Stimulated activated naive CD8-positive, alpha-beta T cell treated with anti-CD3 and anti-CD28 coated beads, Interleukin-15, amount 100 ng/mL, for 72 hours (primary cell): ENCODE measurements at regions not wholly inside any gene's neighbourhood (a gene's known extent, or its start where the extent isn't known, plus 50 kb on each side); places are given as distances from the start of the nearest gene placed in this dataset.
A peak's percentile ranks its signal among the peaks of the same experiment; 100 is the strongest.

ENCODE experiments used
- ATAC-seq: fragments of 150-1000 bp; cut with Tn5 transposase; 2 replicates; pipeline ENCODE4 v1.10.0; 2021; ENCODE audit warnings: mild to moderate bottlenecking, moderate library complexity
- DNase-seq, 2 donors: peaks; one replicate each; pipeline ENCODE4 v3.0.0; 2021 to 2022
- H3K27ac Mint-ChIP-seq, 2 donors: one replicate each; pipeline ENCODE4 v1.8.0; 2022; ENCODE audit warnings: mild to moderate bottlenecking in 2 of 2, mixed read lengths in 2 of 2, moderate library complexity in 2 of 2
- H3K27me3 Mint-ChIP-seq: one replicate; pipeline ENCODE4 v1.8.0; 2022; ENCODE audit warnings: mixed read lengths
- H3K4me1 Mint-ChIP-seq: one replicate; pipeline ENCODE4 v1.8.0; 2022; ENCODE audit warnings: mild to moderate bottlenecking, mixed read lengths
- H3K4me3 Mint-ChIP-seq, 2 donors: one replicate each; pipeline ENCODE4 v1.8.0; 2022; ENCODE audit warnings: mild to moderate bottlenecking in 2 of 2, mixed read lengths in 2 of 2, moderate library complexity in 1 of 2
- H3K9me3 Mint-ChIP-seq, 2 donors: one replicate each; pipeline ENCODE4 v1.8.0; 2022; ENCODE audit warnings: mixed read lengths in 2 of 2

GRCh38 chr18:1861473-1861872 lies 709.8 kb downstream of the METTL4 start:
- ATAC-seq, result no peak
- Mint-ChIP-seq H3K27me3 (no peaks in the 10 kb centered on the region), H3K27ac (peak overlapping the region in 1 of 2 donors; percentile 65), H3K4me3 (no peak overlapping the region), H3K9me3 (peaks cover 4 to 14% of the 10 kb centered on the region in 2 donors), H3K4me1 (no peaks in the 10 kb centered on the region)
- DNase-seq, result no peak

GRCh38 chr18:1865869-1866268 lies 705.4 kb downstream of the METTL4 start:
- Mint-ChIP-seq H3K9me3 (no peaks in the 10 kb centered on the region), H3K4me1 (no peaks in the 10 kb centered on the region)

GRCh38 chr18:1872274-1872673 lies 699.0 kb downstream of the METTL4 start:
- Mint-ChIP-seq H3K4me1 (no peaks in the 10 kb centered on the region), H3K4me3 (no peak overlapping the region), H3K27me3 (no peaks in the 10 kb centered on the region), H3K9me3 (no peaks in the 10 kb centered on the region), H3K27ac (no peak overlapping the region)
- DNase-seq (no peak), ATAC-seq (no peak)

More at GRCh38 chr18:1865869-1866268, 705.4 kb downstream of the METTL4 start:
- no peak overlapping the region for H3K4me3 Mint-ChIP-seq
- no peak overlapping the region for H3K27ac Mint-ChIP-seq
- no peak for ATAC-seq
- no peaks in the 10 kb centered on the region for H3K27me3 Mint-ChIP-seq
- no peak for DNase-seq

- Mint-ChIP-seq H3K9me3 (peaks cover 0 to 5% of the 10 kb centered on the region in 2 donors), H3K27ac (no peak overlapping the region), H3K4me3 (no peak overlapping the region), H3K4me1 (no peaks in the 10 kb centered on the region), H3K27me3 (no peaks in the 10 kb centered on the region)
- DNase-seq, result no peak
- no peak for ATAC-seq
Measured at GRCh38 chr18:1875219-1875618, 696.1 kb downstream of the METTL4 start.

- Mint-ChIP-seq H3K27me3 (no peaks in the 10 kb centered on the region), H3K9me3 (no peaks in the 10 kb centered on the region), H3K27ac (no peak overlapping the region), H3K4me1 (no peaks in the 10 kb centered on the region), H3K4me3 (no peak overlapping the region)
- DNase-seq, result no peak
- ATAC-seq, result no peak
Measured at GRCh38 chr18:1884623-1885022, 686.7 kb downstream of the METTL4 start.

- DNase-seq, result no peak
- Mint-ChIP-seq H3K4me1 (no peaks in the 10 kb centered on the region), H3K27ac (no peak overlapping the region), H3K9me3 (peaks cover 7 to 8% of the 10 kb centered on the region in 2 donors), H3K4me3 (no peak overlapping the region), H3K27me3 (no peaks in the 10 kb centered on the region)
- no peak for ATAC-seq
Measured at GRCh38 chr18:1891641-1892040, 679.7 kb downstream of the METTL4 start.

GRCh38 chr18:1892191-1892590 lies 679.1 kb downstream of the METTL4 start:
- H3K9me3 Mint-ChIP-seq, result peaks cover 7 to 8% of the 10 kb centered on the region in 2 donors
- no peak for DNase-seq

GRCh38 chr18:1895456-1896185 lies 675.7 kb downstream of the METTL4 start:
- H3K4me3 Mint-ChIP-seq, result no peak overlapping the region
- H3K27me3 Mint-ChIP-seq, result no peaks in the 10 kb centered on the region
- H3K27ac Mint-ChIP-seq, result no peak overlapping the region
- DNase-seq (no peak), ATAC-seq (no peak)
- peaks cover 0 to 7% of the 10 kb centered on the region in 2 donors for H3K9me3 Mint-ChIP-seq
- no peaks in the 10 kb centered on the region for H3K4me1 Mint-ChIP-seq

More at GRCh38 chr18:1892191-1892590, 679.1 kb downstream of the METTL4 start:
- no peaks in the 10 kb centered on the region for H3K4me1 Mint-ChIP-seq
- H3K4me3 Mint-ChIP-seq, result no peak overlapping the region
- no peaks in the 10 kb centered on the region for H3K27me3 Mint-ChIP-seq
- no peak for ATAC-seq
- no peak overlapping the region for H3K27ac Mint-ChIP-seq

GRCh38 chr18:1906421-1906820 lies 664.9 kb downstream of the METTL4 start:
- DNase-seq (no peak), ATAC-seq (no peak)
- no peaks in the 10 kb centered on the region for H3K4me1 Mint-ChIP-seq
- H3K9me3 Mint-ChIP-seq, result peaks cover 6 to 10% of the 10 kb centered on the region in 2 donors
- no peak overlapping the region for H3K4me3 Mint-ChIP-seq
- no peak overlapping the region for H3K27ac Mint-ChIP-seq
- no peaks in the 10 kb centered on the region for H3K27me3 Mint-ChIP-seq

GRCh38 chr18:1907470-1908206 lies 663.7 kb downstream of the METTL4 start:
- peaks cover 6 to 10% of the 10 kb centered on the region in 2 donors for H3K9me3 Mint-ChIP-seq
- no peaks in the 10 kb centered on the region for H3K27me3 Mint-ChIP-seq
- ATAC-seq (no peak), DNase-seq (no peak)
- H3K27ac Mint-ChIP-seq, result no peak overlapping the region
- H3K4me3 Mint-ChIP-seq, result no peak overlapping the region
- no peaks in the 10 kb centered on the region for H3K4me1 Mint-ChIP-seq

- no peak overlapping the region for H3K27ac Mint-ChIP-seq
- DNase-seq (no peak), ATAC-seq (no peak)
- H3K9me3 Mint-ChIP-seq, result peaks cover 18 to 32% of the 10 kb centered on the region in 2 donors
- no peaks in the 10 kb centered on the region for H3K27me3 Mint-ChIP-seq
- H3K4me3 Mint-ChIP-seq, result no peak overlapping the region
- no peaks in the 10 kb centered on the region for H3K4me1 Mint-ChIP-seq
Measured at GRCh38 chr18:1914489-1914888, 656.8 kb downstream of the METTL4 start.

GRCh38 chr18:1916869-1917523 lies 654.3 kb downstream of the METTL4 start:
- Mint-ChIP-seq H3K9me3 (peaks cover 12 to 22% of the 10 kb centered on the region in 2 donors), H3K27me3 (no peaks in the 10 kb centered on the region), H3K4me1 (no peaks in the 10 kb centered on the region), H3K4me3 (no peak overlapping the region), H3K27ac (no peak overlapping the region)
- DNase-seq (no peak), ATAC-seq (no peak)

- Mint-ChIP-seq H3K4me3 (no peak overlapping the region), H3K27ac (no peak overlapping the region), H3K27me3 (no peaks in the 10 kb centered on the region), H3K9me3 (peaks cover 12 to 22% of the 10 kb centered on the region in 2 donors), H3K4me1 (no peaks in the 10 kb centered on the region)
- no peak for DNase-seq
- ATAC-seq, result no peak
Measured at GRCh38 chr18:1917569-1917968, 653.7 kb downstream of the METTL4 start.

- no peak overlapping the region for H3K27ac Mint-ChIP-seq
- peaks cover 0 to 4% of the 10 kb centered on the region in 2 donors for H3K9me3 Mint-ChIP-seq
- no peaks in the 10 kb centered on the region for H3K4me1 Mint-ChIP-seq
- no peaks in the 10 kb centered on the region for H3K27me3 Mint-ChIP-seq
- ATAC-seq (no peak), DNase-seq (no peak)
- H3K4me3 Mint-ChIP-seq, result no peak overlapping the region
Measured at GRCh38 chr18:1922066-1922465, 649.2 kb downstream of the METTL4 start.

- H3K4me1 Mint-ChIP-seq, result no peaks in the 10 kb centered on the region
- H3K27ac Mint-ChIP-seq, result no peak overlapping the region
- H3K4me3 Mint-ChIP-seq, result no peak overlapping the region
- ATAC-seq (no peak), DNase-seq (no peak)
- H3K27me3 Mint-ChIP-seq, result no peaks in the 10 kb centered on the region
- peaks cover 4 to 6% of the 10 kb centered on the region in 2 donors for H3K9me3 Mint-ChIP-seq
Measured at GRCh38 chr18:1928711-1929110, 642.6 kb downstream of the METTL4 start.

GRCh38 chr18:1929720-1930119 lies 641.6 kb downstream of the METTL4 start:
- ATAC-seq, result no peak
- no peak for DNase-seq
- H3K4me1 Mint-ChIP-seq, result no peaks in the 10 kb centered on the region
- H3K4me3 Mint-ChIP-seq, result no peak overlapping the region
- no peaks in the 10 kb centered on the region for H3K27me3 Mint-ChIP-seq
- H3K9me3 Mint-ChIP-seq, result peaks cover 6 to 11% of the 10 kb centered on the region in 2 donors
- H3K27ac Mint-ChIP-seq, result no peak overlapping the region
